ENCODE measurements at regions not wholly inside any gene's neighbourhood (a gene's known extent, or its start where the extent isn't known, plus 50 kb on each side); places are given as distances from the start of the nearest gene placed in this dataset.

- no peak for DNase-seq (ENCODE audit: low read depth)
These were observed 69.5 kb upstream of the SSX2IP start for GRCh38 chr1:84759756-84760155.

- no peak for DNase-seq (ENCODE audit: low read depth)
These were observed 68.8 kb upstream of the SSX2IP start for GRCh38 chr1:84758968-84759491.

- DNase-seq (ENCODE audit: low read depth) = no peak
These were observed 68.2 kb upstream of the SSX2IP start for GRCh38 chr1:84758476-84758875.

GRCh38 chr1:84757301-84757700, 67.0 kb upstream of the SSX2IP start:
- no peak for DNase-seq (ENCODE audit: low read depth)

- no peak for DNase-seq (ENCODE audit: low read depth)
These were observed 66.3 kb upstream of the SSX2IP start for GRCh38 chr1:84756455-84757082.

GRCh38 chr1:84756001-84756400, 65.7 kb upstream of the SSX2IP start:
- DNase-seq (ENCODE audit: low read depth) = no peak

- DNase-seq (ENCODE audit: low read depth) = no peak
These were observed 65.0 kb upstream of the SSX2IP start for GRCh38 chr1:84755216-84755615.

GRCh38 chr1:84754386-84754703, 64.1 kb upstream of the SSX2IP start:
- DNase-seq (ENCODE audit: low read depth) = no peak

- DNase-seq (ENCODE audit: low read depth) = peak; percentile 75
These were observed 63.5 kb upstream of the SSX2IP start for GRCh38 chr1:84753516-84754385.

- no peak for DNase-seq (ENCODE audit: low read depth)
These were observed 60.0 kb upstream of the SSX2IP start for GRCh38 chr1:84750110-84750730.

- DNase-seq (ENCODE audit: low read depth) = no peak
These were observed 59.2 kb upstream of the SSX2IP start for GRCh38 chr1:84749427-84749826.

- DNase-seq (ENCODE audit: low read depth) = no peak
These were observed 58.1 kb upstream of the SSX2IP start for GRCh38 chr1:84748364-84748763.

GRCh38 chr1:84745857-84746256, 55.6 kb upstream of the SSX2IP start:
- no peak for DNase-seq (ENCODE audit: low read depth)

- DNase-seq (ENCODE audit: low read depth) = no peak
These were observed 53.6 kb upstream of the SSX2IP start for GRCh38 chr1:84743896-84744295.

GRCh38 chr1:84742653-84743052, 52.4 kb upstream of the SSX2IP start:
- DNase-seq (ENCODE audit: low read depth) = no peak

GRCh38 chr1:84740050-84740714, 49.9 kb upstream of the SSX2IP start:
- DNase-seq (ENCODE audit: low read depth) = no peak

All from fibroblast of the conjunctiva (primary cell).